ENCODE measurements at regions not wholly inside any gene's neighbourhood (a gene's known extent, or its start where the extent isn't known, plus 50 kb on each side); places are given as distances from the start of the nearest gene placed in this dataset.
"Not testable (repeated sequence)": the region's sequence is repeated elsewhere in the genome, so short reads cannot be mapped to it uniquely, and the experiment has no call there.

- no peaks in the 10 kb centered on the region for H3K9me3 Mint-ChIP-seq
- no peak overlapping the region for H3K4me3 Mint-ChIP-seq
- no peaks in the 10 kb centered on the region for H3K4me1 Mint-ChIP-seq
- H3K27ac Mint-ChIP-seq = no peak overlapping the region
- H3K27me3 Mint-ChIP-seq = no peaks in the 10 kb centered on the region
- no peaks in the 10 kb centered on the region for H3K36me3 Mint-ChIP-seq
Measured at GRCh38 chr7:113504142-113504541, 385.8 kb upstream of the SMIM30 start.

- H3K4me3 Mint-ChIP-seq, H3K27ac Mint-ChIP-seq, H3K4me1 Mint-ChIP-seq, H3K36me3 Mint-ChIP-seq, H3K27me3 Mint-ChIP-seq, H3K9me3 Mint-ChIP-seq: not testable (repeated sequence)
Measured at GRCh38 chr7:113496586-113496985, 378.2 kb upstream of the SMIM30 start.

- not testable (repeated sequence) for H3K9me3 Mint-ChIP-seq, H3K4me1 Mint-ChIP-seq, H3K36me3 Mint-ChIP-seq
Measured at GRCh38 chr7:113494797-113495566, 376.6 kb upstream of the SMIM30 start.

GRCh38 chr7:113491305-113491704 is 373.0 kb upstream of the SMIM30 start:
- Mint-ChIP-seq H3K9me3 (no peaks in the 10 kb centered on the region), H3K36me3 (no peaks in the 10 kb centered on the region), H3K4me1 (no peaks in the 10 kb centered on the region), H3K4me3 (no peak overlapping the region), H3K27me3 (no peaks in the 10 kb centered on the region), H3K27ac (no peak overlapping the region)

More at GRCh38 chr7:113494797-113495566, 376.6 kb upstream of the SMIM30 start:
- not testable (repeated sequence) for H3K27ac Mint-ChIP-seq, H3K27me3 Mint-ChIP-seq, H3K4me3 Mint-ChIP-seq

- Mint-ChIP-seq H3K4me3 (no peak overlapping the region), H3K27ac (no peak overlapping the region), H3K27me3 (no peaks in the 10 kb centered on the region), H3K9me3 (peaks cover 6% of the 10 kb centered on the region), H3K4me1 (no peaks in the 10 kb centered on the region), H3K36me3 (no peaks in the 10 kb centered on the region)
Measured at GRCh38 chr7:113487925-113488731, 369.8 kb upstream of the SMIM30 start.

GRCh38 chr7:113486548-113486947 is 368.2 kb upstream of the SMIM30 start:
- Mint-ChIP-seq H3K27me3 (no peaks in the 10 kb centered on the region), H3K4me1 (no peaks in the 10 kb centered on the region), H3K27ac (no peak overlapping the region), H3K36me3 (no peaks in the 10 kb centered on the region), H3K9me3 (peaks cover 6% of the 10 kb centered on the region), H3K4me3 (no peak overlapping the region)

- H3K4me3 Mint-ChIP-seq = no peak overlapping the region
- H3K27me3 Mint-ChIP-seq = no peaks in the 10 kb centered on the region
- no peaks in the 10 kb centered on the region for H3K4me1 Mint-ChIP-seq
- no peak overlapping the region for H3K27ac Mint-ChIP-seq
- H3K36me3 Mint-ChIP-seq = no peaks in the 10 kb centered on the region
- H3K9me3 Mint-ChIP-seq = peaks cover 6% of the 10 kb centered on the region
Measured at GRCh38 chr7:113483657-113484056, 365.3 kb upstream of the SMIM30 start.

GRCh38 chr7:113480537-113480936 is 362.2 kb upstream of the SMIM30 start:
- Mint-ChIP-seq H3K36me3 (no peaks in the 10 kb centered on the region), H3K9me3 (peaks cover 5% of the 10 kb centered on the region), H3K27me3 (no peaks in the 10 kb centered on the region), H3K4me3 (no peak overlapping the region), H3K27ac (no peak overlapping the region), H3K4me1 (no peaks in the 10 kb centered on the region)

- H3K4me1 Mint-ChIP-seq = no peaks in the 10 kb centered on the region
- H3K9me3 Mint-ChIP-seq = peaks cover 21% of the 10 kb centered on the region
- H3K27me3 Mint-ChIP-seq = no peaks in the 10 kb centered on the region
- H3K27ac Mint-ChIP-seq = no peak overlapping the region
- H3K36me3 Mint-ChIP-seq = no peaks in the 10 kb centered on the region
- H3K4me3 Mint-ChIP-seq = no peak overlapping the region
Measured at GRCh38 chr7:113464096-113464855, 345.9 kb upstream of the SMIM30 start.

- Mint-ChIP-seq H3K27ac (no peak overlapping the region), H3K27me3 (peaks cover 1% of the 10 kb centered on the region), H3K36me3 (no peaks in the 10 kb centered on the region), H3K4me1 (no peaks in the 10 kb centered on the region), H3K4me3 (no peak overlapping the region), H3K9me3 (peaks cover 13% of the 10 kb centered on the region)
Measured at GRCh38 chr7:113460067-113460466, 341.7 kb upstream of the SMIM30 start.

GRCh38 chr7:113456533-113456932 is 338.2 kb upstream of the SMIM30 start:
- Mint-ChIP-seq H3K36me3 (no peaks in the 10 kb centered on the region), H3K27ac (no peak overlapping the region), H3K4me3 (no peak overlapping the region), H3K27me3 (peaks cover 1% of the 10 kb centered on the region), H3K4me1 (no peaks in the 10 kb centered on the region), H3K9me3 (no peaks in the 10 kb centered on the region)

- H3K4me3 Mint-ChIP-seq = no peak overlapping the region
Measured at GRCh38 chr7:113454597-113455169, 336.3 kb upstream of the SMIM30 start.

GRCh38 chr7:113452245-113452644 is 333.9 kb upstream of the SMIM30 start:
- Mint-ChIP-seq H3K36me3 (no peaks in the 10 kb centered on the region), H3K9me3 (no peaks in the 10 kb centered on the region), H3K4me1 (no peaks in the 10 kb centered on the region), H3K4me3 (no peak overlapping the region), H3K27me3 (peaks cover 1% of the 10 kb centered on the region), H3K27ac (no peak overlapping the region)

More at GRCh38 chr7:113454597-113455169, 336.3 kb upstream of the SMIM30 start:
- no peaks in the 10 kb centered on the region for H3K4me1 Mint-ChIP-seq
- H3K36me3 Mint-ChIP-seq = no peaks in the 10 kb centered on the region
- peaks cover 1% of the 10 kb centered on the region for H3K27me3 Mint-ChIP-seq
- no peak overlapping the region for H3K27ac Mint-ChIP-seq
- H3K9me3 Mint-ChIP-seq = no peaks in the 10 kb centered on the region

- Mint-ChIP-seq H3K9me3 (no peaks in the 10 kb centered on the region), H3K4me3 (no peak overlapping the region), H3K36me3 (no peaks in the 10 kb centered on the region), H3K27ac (no peak overlapping the region), H3K27me3 (peaks cover 3% of the 10 kb centered on the region), H3K4me1 (no peaks in the 10 kb centered on the region)
Measured at GRCh38 chr7:113446791-113447190, 328.4 kb upstream of the SMIM30 start.

- no peaks in the 10 kb centered on the region for H3K4me1 Mint-ChIP-seq
Measured at GRCh38 chr7:113446391-113446790, 328.0 kb upstream of the SMIM30 start.

More at GRCh38 chr7:113446391-113446790, 328.0 kb upstream of the SMIM30 start:
- Mint-ChIP-seq H3K27me3 (peaks cover 3% of the 10 kb centered on the region), H3K27ac (no peak overlapping the region), H3K4me3 (no peak overlapping the region), H3K9me3 (no peaks in the 10 kb centered on the region), H3K36me3 (no peaks in the 10 kb centered on the region)

All from activated naive CD4-positive, alpha-beta T cell treated with anti-CD3 and anti-CD28 coated beads, Interleukin-2, amount 50 U/mL, for 24 hours (primary cell).